IMR-90 (cell line): ENCODE measurements at regions not wholly inside any gene's neighbourhood (a gene's known extent, or its start where the extent isn't known, plus 50 kb on each side); places are given as distances from the start of the nearest gene placed in this dataset.

Experiments used
- ATAC-seq: fragments of 200-7000 bp; cut with Tn5 transposase; 2 replicates; pipeline ENCODE4 v1.9.1; 2020; ENCODE audit warnings: low read depth, mild to moderate bottlenecking, moderate library complexity
- BruUV-seq: library from RNA; stranded (reverse); fragments of 400-500 nt; replicated peaks from 2 replicates; lab custom pipeline; 2021; lab: Mats Ljungman, UMichigan
- CTCF ChIA-PET: fragments of 300-600 bp; formaldehyde crosslinking; extraction: SDS; loops from one replicate; lab custom pipeline; 2021; ENCODE audit warnings: antibody characterized with exemption; lab: Yijun Ruan, JAX
- POLR2A ChIA-PET: fragments of 300-600 bp; sonication (Branson Sonifier 250); formaldehyde crosslinking; loops from one replicate; lab custom pipeline; 2022; ENCODE audit warnings: antibody characterized with exemption; ENCODE audit not compliant: unreplicated experiment; lab: Charles Lee
- DNase-seq: peaks from one replicate; pipeline ENCODE4 v3.0.0; 2013
- H2AFZ ChIP-seq: replicated peaks from 2 replicates; pipeline ENCODE3; 2013; ENCODE audit warnings: low read length, mild to moderate bottlenecking; ENCODE audit not compliant: poor library complexity
- H2AK5ac ChIP-seq: 2 replicates; pipeline ENCODE4 v1.6.1; 2013; ENCODE audit warnings: low read depth, low read length, inconsistent platforms
- H2AK9ac ChIP-seq: replicated peaks from 2 replicates; pipeline ENCODE3; 2013; ENCODE audit warnings: mild to moderate bottlenecking, low read depth, low read length, moderate library complexity; ENCODE audit not compliant: poor library complexity
- H2BK120ac ChIP-seq: 2 replicates; pipeline ENCODE4 v1.6.1; 2013; ENCODE audit warnings: low read depth, low read length, inconsistent platforms
- H2BK15ac ChIP-seq: 3 replicates; pipeline ENCODE4 v1.6.1; 2013; ENCODE audit warnings: low read depth, low read length, inconsistent platforms
- H2BK20ac ChIP-seq: 2 replicates; pipeline ENCODE4 v1.6.1; 2013; ENCODE audit warnings: low read depth, mild to moderate bottlenecking, inconsistent platforms, low read length, moderate library complexity
- H2BK5ac ChIP-seq: 2 replicates; pipeline ENCODE4 v1.6.1; 2013; ENCODE audit warnings: mild to moderate bottlenecking, low read depth, low read length, inconsistent platforms; ENCODE audit not compliant: poor library complexity, severe bottlenecking
- H3K14ac ChIP-seq: replicated peaks from 2 replicates; pipeline ENCODE4 v1.6.1; 2013; ENCODE audit warnings: low read depth, low read length, inconsistent platforms
- H3K18ac ChIP-seq: 2 replicates; pipeline ENCODE4 v1.6.1; 2013; ENCODE audit warnings: low read depth, low read length, control low read depth
- H3K23ac ChIP-seq: 2 replicates; pipeline ENCODE4 v1.6.1; 2013; ENCODE audit warnings: low read depth, low read length, inconsistent platforms
- H3K27ac ChIP-seq: 2 replicates; pipeline ENCODE4 v1.5.1; 2013; ENCODE audit warnings: mild to moderate bottlenecking, control low read depth, low read length; ENCODE audit not compliant: insufficient read depth
- H3K27me3 ChIP-seq: 2 replicates; pipeline ENCODE4 v1.6.1; 2013; ENCODE audit warnings: low read length; ENCODE audit not compliant: control insufficient read depth, insufficient read depth
- H3K36me3 ChIP-seq: 2 replicates; pipeline ENCODE4 v1.6.1; 2013; ENCODE audit warnings: low read length, mixed read lengths; ENCODE audit not compliant: control insufficient read depth, insufficient read depth
- H3K4ac ChIP-seq: 2 replicates; pipeline ENCODE4 v1.6.1; 2013; ENCODE audit warnings: low read depth, low read length, inconsistent platforms
- H3K4me1 ChIP-seq: 2 replicates; pipeline ENCODE4 v1.6.1; 2013; ENCODE audit warnings: low read length, mixed read lengths; ENCODE audit not compliant: control insufficient read depth, insufficient read depth
- H3K4me2 ChIP-seq: 2 replicates; pipeline ENCODE4 v1.6.1; 2013; ENCODE audit warnings: low read depth, mild to moderate bottlenecking, control low read depth, low read length, moderate library complexity
- H3K4me3 ChIP-seq: 2 replicates; pipeline ENCODE4 v1.5.1; 2013; ENCODE audit warnings: low read depth, mild to moderate bottlenecking, control low read depth, low read length, moderate library complexity; ENCODE audit not compliant: insufficient read depth
- H3K56ac ChIP-seq: 2 replicates; pipeline ENCODE4 v1.6.1; 2013; ENCODE audit warnings: low read length, inconsistent platforms; ENCODE audit not compliant: insufficient read depth; ENCODE audit errors: extremely low read depth
- H3K79me1 ChIP-seq, 2 experiments: 2 replicates each; pipeline ENCODE4 v1.6.1; 2013; ENCODE audit warnings: low read length in 2 of 2, inconsistent platforms in 1 of 2, low read depth in 1 of 2
- H3K9ac ChIP-seq: 2 replicates; pipeline ENCODE4 v1.6.1; 2013; ENCODE audit warnings: low read depth, low read length, control low read depth
- H3K9me1 ChIP-seq: 2 replicates; pipeline ENCODE4 v1.6.1; 2013; ENCODE audit warnings: low read length, inconsistent platforms; ENCODE audit not compliant: insufficient read depth
- H3K9me3 ChIP-seq: 2 replicates; pipeline ENCODE4 v1.6.1; 2013; ENCODE audit warnings: low read length; ENCODE audit not compliant: control insufficient read depth, insufficient read depth
- H4K20me1 ChIP-seq: 2 replicates; pipeline ENCODE4 v1.6.1; 2013; ENCODE audit warnings: low read length, inconsistent platforms; ENCODE audit not compliant: insufficient read depth
- H4K5ac ChIP-seq: 2 replicates; pipeline ENCODE4 v1.6.1; 2013; ENCODE audit warnings: mild to moderate bottlenecking, low read depth, low read length, control low read depth
- H4K8ac ChIP-seq, 2 experiments: 2 replicates each; pipeline ENCODE4 v1.6.1; 2013; ENCODE audit warnings: low read depth in 2 of 2, low read length in 2 of 2, control low read depth in 1 of 2, inconsistent platforms in 1 of 2
- H4K91ac ChIP-seq: 2 replicates; pipeline ENCODE4 v1.6.1; 2013; ENCODE audit warnings: low read depth, low read length, inconsistent platforms; ENCODE audit not compliant: insufficient read depth
- WGBS, 2 experiments: methylation state at CpG; one replicate each; pipeline versions ENCODE4 v1.1.5 to v1.1.7; 2013; ENCODE audit warnings: missing lambda C conversion rate in 2 of 2; ENCODE audit not compliant: insufficient read length in 1 of 2; ENCODE audit errors: extremely low coverage in 2 of 2; 5-methylcytosine and 5-hydroxymethylcytosine counted together
- dilution Hi-C: fragments of 300-500 bp; cut with HindIII; formaldehyde crosslinking; loops from one replicate; pipeline ENCODE4 v1.14.3; 2018; ENCODE audit warnings: low sequenced_read_pairs; ENCODE audit not compliant: unreplicated experiment
- in situ Hi-C: fragments of 300-500 bp; cut with MboI; formaldehyde crosslinking; loops from 3 replicates; pipeline ENCODE4 v1.14.3; 2019; ENCODE audit warnings: low sequenced_read_pairs, inconsistent platforms, mixed read lengths
- intact Hi-C: fragments of 100-400 bp; cut with micrococcal nuclease; formaldehyde crosslinking; loops from 2 replicates; pipeline ENCODE4 v1.10.0; 2022
- TF ChIP-seq, protein P1 (sequence below): fragments of 150-350 bp; IDR thresholded peaks from 2 replicates; pipeline ENCODE4 v1.6.1; 2016; ENCODE audit warnings: low read depth, mild to moderate bottlenecking, low read length, moderate library complexity, borderline replicate concordance

DNA sequence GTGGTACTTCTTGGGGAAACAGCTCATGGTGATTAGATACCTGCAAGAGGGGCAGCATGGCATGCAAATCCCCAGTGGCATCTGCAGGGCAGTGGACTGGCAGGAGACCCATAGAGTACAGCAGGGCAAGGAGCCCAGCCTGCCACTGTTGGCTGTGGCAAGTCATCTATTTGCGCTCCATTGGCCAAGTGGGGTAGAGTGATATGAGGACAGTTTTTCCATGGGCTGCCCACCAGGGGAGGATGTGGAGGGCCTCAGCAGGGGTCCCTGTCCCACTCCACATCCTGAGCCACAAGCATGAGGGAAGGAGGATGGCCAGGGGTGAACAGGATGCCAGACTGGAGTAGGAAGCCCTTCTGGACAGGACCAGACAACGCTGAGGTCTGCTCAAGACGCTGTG lies 50.9 kb upstream of the OTOF start:
- no peak overlapping the region for H3K9ac ChIP-seq
- H3K27ac ChIP-seq, result no peak overlapping the region
- H3K4ac ChIP-seq, result no peak overlapping the region
- intact Hi-C loops, result no loop called here
- no peaks in the 10 kb centered on the region for H3K79me1 ChIP-seq
- H2AK5ac ChIP-seq, result no peak overlapping the region
- no peak overlapping the region for H2BK120ac ChIP-seq
- no peak overlapping the region for H4K5ac ChIP-seq
- dilution Hi-C loops, result no loop called here
- H4K20me1 ChIP-seq, result no peaks in the 10 kb centered on the region
- H3K4me1 ChIP-seq, result no peaks in the 10 kb centered on the region
- no peak overlapping the region for H2AK9ac ChIP-seq
- no peak overlapping the region for H3K18ac ChIP-seq
- TF ChIP-seq, protein P1, sequence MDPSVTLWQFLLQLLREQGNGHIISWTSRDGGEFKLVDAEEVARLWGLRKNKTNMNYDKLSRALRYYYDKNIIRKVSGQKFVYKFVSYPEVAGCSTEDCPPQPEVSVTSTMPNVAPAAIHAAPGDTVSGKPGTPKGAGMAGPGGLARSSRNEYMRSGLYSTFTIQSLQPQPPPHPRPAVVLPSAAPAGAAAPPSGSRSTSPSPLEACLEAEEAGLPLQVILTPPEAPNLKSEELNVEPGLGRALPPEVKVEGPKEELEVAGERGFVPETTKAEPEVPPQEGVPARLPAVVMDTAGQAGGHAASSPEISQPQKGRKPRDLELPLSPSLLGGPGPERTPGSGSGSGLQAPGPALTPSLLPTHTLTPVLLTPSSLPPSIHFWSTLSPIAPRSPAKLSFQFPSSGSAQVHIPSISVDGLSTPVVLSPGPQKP, result no peak
- 100% methylated on average over 1 of the region's 3 CpGs; no CpG with 5 or more reads in 1 of the 2 experiments for WGBS, 2 experiments
- H3K27me3 ChIP-seq, result peaks cover 52% of the 10 kb centered on the region
- no peak for ATAC-seq
- no peak overlapping the region for H3K14ac ChIP-seq
- H3K36me3 ChIP-seq, result no peaks in the 10 kb centered on the region
- ChIA-PET CTCF (no interaction called here), POLR2A (no interaction called here)
- H3K9me1 ChIP-seq, result no peaks in the 10 kb centered on the region
- no peak overlapping the region for H2BK20ac ChIP-seq
- no TSS peak for BruUV-seq
- H3K23ac ChIP-seq, result no peak overlapping the region
- in situ Hi-C loops, result no loop called here
- no peak for DNase-seq
- H2AFZ ChIP-seq, result no peak overlapping the region
- no peak overlapping the region for H3K4me2 ChIP-seq
- no peak overlapping the region for H2BK5ac ChIP-seq
- no peaks in the 10 kb centered on the region for H3K9me3 ChIP-seq
- H3K56ac ChIP-seq, result no peak overlapping the region
- H3K4me3 ChIP-seq, result no peak overlapping the region
- no peak overlapping the region for H4K8ac ChIP-seq
- H2BK15ac ChIP-seq, result no peak overlapping the region
- no peak overlapping the region for H4K91ac ChIP-seq
